ENCODE measurements at regions not wholly inside any gene's neighbourhood (a gene's known extent, or its start where the extent isn't known, plus 50 kb on each side); places are given as distances from the start of the nearest gene placed in this dataset.

DNA sequence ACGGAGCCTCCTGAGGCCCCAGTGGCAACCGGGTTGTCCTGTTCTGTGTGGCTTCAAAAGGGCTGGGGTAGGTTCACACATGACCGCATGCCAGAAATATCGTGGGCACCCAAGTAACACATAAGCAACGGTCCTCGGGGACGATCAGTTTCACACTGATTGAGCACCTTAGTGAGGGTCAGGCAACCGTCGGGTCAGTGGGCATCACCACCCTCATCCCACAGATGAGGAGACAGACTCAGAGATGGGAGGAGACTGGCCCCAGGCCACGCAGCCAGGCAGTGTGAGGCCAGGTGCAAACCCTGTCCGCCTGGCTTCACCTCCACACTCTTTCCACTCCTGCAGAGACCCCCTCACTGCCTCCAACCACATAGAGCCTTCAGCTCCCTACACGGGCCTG lies 309.8 kb downstream of the MATN1 start (continued):
- TF ChIP-seq, protein P1, sequence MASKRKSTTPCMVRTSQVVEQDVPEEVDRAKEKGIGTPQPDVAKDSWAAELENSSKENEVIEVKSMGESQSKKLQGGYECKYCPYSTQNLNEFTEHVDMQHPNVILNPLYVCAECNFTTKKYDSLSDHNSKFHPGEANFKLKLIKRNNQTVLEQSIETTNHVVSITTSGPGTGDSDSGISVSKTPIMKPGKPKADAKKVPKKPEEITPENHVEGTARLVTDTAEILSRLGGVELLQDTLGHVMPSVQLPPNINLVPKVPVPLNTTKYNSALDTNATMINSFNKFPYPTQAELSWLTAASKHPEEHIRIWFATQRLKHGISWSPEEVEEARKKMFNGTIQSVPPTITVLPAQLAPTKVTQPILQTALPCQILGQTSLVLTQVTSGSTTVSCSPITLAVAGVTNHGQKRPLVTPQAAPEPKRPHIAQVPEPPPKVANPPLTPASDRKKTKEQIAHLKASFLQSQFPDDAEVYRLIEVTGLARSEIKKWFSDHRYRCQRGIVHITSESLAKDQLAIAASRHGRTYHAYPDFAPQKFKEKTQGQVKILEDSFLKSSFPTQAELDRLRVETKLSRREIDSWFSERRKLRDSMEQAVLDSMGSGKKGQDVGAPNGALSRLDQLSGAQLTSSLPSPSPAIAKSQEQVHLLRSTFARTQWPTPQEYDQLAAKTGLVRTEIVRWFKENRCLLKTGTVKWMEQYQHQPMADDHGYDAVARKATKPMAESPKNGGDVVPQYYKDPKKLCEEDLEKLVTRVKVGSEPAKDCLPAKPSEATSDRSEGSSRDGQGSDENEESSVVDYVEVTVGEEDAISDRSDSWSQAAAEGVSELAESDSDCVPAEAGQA (IDR thresholded peaks at IDR 0.05; ENCODE audit: low read depth): no peak
- TF ChIP-seq, protein P1 (CRISPR knock-in tag; IDR thresholded peaks at IDR 0.05; ENCODE audit: borderline replicate concordance): no peak
- TF ChIP-seq ZNF564 (CRISPR knock-in tag; IDR thresholded peaks at IDR 0.05) (no peak), RFX1 (IDR thresholded peaks at IDR 0.05) (no peak), ZNF703 (CRISPR knock-in tag; IDR thresholded peaks at IDR 0.05; ENCODE audit: borderline replicate concordance) (no peak), ZNF496 (CRISPR knock-in tag; IDR thresholded peaks at IDR 0.05; ENCODE audit: insufficient replicate concordance) (no peak), ZBTB20 (CRISPR knock-in tag; IDR thresholded peaks at IDR 0.05; ENCODE audit: borderline replicate concordance, low read depth) (no peak)
- TF ChIP-seq, protein P2, sequence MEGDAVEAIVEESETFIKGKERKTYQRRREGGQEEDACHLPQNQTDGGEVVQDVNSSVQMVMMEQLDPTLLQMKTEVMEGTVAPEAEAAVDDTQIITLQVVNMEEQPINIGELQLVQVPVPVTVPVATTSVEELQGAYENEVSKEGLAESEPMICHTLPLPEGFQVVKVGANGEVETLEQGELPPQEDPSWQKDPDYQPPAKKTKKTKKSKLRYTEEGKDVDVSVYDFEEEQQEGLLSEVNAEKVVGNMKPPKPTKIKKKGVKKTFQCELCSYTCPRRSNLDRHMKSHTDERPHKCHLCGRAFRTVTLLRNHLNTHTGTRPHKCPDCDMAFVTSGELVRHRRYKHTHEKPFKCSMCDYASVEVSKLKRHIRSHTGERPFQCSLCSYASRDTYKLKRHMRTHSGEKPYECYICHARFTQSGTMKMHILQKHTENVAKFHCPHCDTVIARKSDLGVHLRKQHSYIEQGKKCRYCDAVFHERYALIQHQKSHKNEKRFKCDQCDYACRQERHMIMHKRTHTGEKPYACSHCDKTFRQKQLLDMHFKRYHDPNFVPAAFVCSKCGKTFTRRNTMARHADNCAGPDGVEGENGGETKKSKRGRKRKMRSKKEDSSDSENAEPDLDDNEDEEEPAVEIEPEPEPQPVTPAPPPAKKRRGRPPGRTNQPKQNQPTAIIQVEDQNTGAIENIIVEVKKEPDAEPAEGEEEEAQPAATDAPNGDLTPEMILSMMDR (CRISPR knock-in tag; IDR thresholded peaks at IDR 0.05): no peak
